K562 (cell line): ENCODE measurements at regions not wholly inside any gene's neighbourhood (a gene's known extent, or its start where the extent isn't known, plus 50 kb on each side); places are given as distances from the start of the nearest gene placed in this dataset.

Experiments used
- BHLHE40 ChIP-seq: IDR thresholded peaks from 2 replicates; pipeline ENCODE4 v1.6.1; 2011; ENCODE audit warnings: low read length, improper control_type of control experiment
- CTCF ChIP-seq, 3 experiments: IDR thresholded peaks in 2 of 3; conservative IDR thresholded peaks in 1 of 3; 2 replicates each; pipeline ENCODE4 v1.5.1; 2011 to 2012; ENCODE audit warnings: low read length in 3 of 3, mild to moderate bottlenecking in 3 of 3, control low read depth in 2 of 3, improper control_type of control experiment in 1 of 3, inconsistent platforms in 1 of 3, low read depth in 1 of 3, mixed read lengths in 1 of 3, moderate library complexity in 1 of 3; ENCODE audit not compliant: insufficient read depth in 2 of 3
- HDAC2 ChIP-seq: fragments of 450-650 bp; IDR thresholded peaks from 2 replicates; pipeline ENCODE4 v1.6.1; 2016; ENCODE audit warnings: mild to moderate bottlenecking
- HEY1 ChIP-seq: fragments of 250-450 bp; sonication (Bioruptor Pico); IDR thresholded peaks from 2 replicates; pipeline ENCODE4 v1.5.0; 2020; ENCODE audit warnings: mild to moderate bottlenecking, moderate library complexity, borderline replicate concordance
- L3MBTL2 ChIP-seq: fragments of 450-650 bp; IDR thresholded peaks from 2 replicates; pipeline ENCODE4 v1.6.1; 2016; ENCODE audit warnings: mild to moderate bottlenecking, moderate library complexity
- LEF1 ChIP-seq: fragments of 450-650 bp; IDR thresholded peaks from 2 replicates; pipeline ENCODE4 v1.6.1; 2016; ENCODE audit warnings: mild to moderate bottlenecking
- POLR2AphosphoS5 ChIP-seq: IDR thresholded peaks from 2 replicates; pipeline ENCODE4 v1.6.1; 2011; ENCODE audit warnings: mild to moderate bottlenecking, low read depth, low read length, moderate library complexity; ENCODE audit not compliant: control insufficient read depth, insufficient read depth
- RBM14 ChIP-seq: fragments of 200-400 bp; formaldehyde crosslinking; IDR thresholded peaks from 2 replicates; pipeline ENCODE4 v1.6.1; 2018; ENCODE audit warnings: low read depth, mild to moderate bottlenecking, low read length, moderate library complexity, borderline replicate concordance; ENCODE audit not compliant: insufficient read depth
- SMC3 ChIP-seq: conservative IDR thresholded peaks from 2 replicates; pipeline ENCODE4 v1.6.1; 2011; ENCODE audit warnings: low read depth, low read length, improper control_type of control experiment; ENCODE audit not compliant: insufficient read depth
- SNIP1 ChIP-seq: fragments of 450-650 bp; IDR thresholded peaks from 2 replicates; pipeline ENCODE4 v1.7.1; 2017; ENCODE audit warnings: low read depth, mild to moderate bottlenecking
- TARDBP ChIP-seq: fragments of 450-650 bp; IDR thresholded peaks from 2 replicates; pipeline ENCODE4 v1.6.1; 2016
- ZNF384 ChIP-seq: IDR thresholded peaks from 2 replicates; pipeline ENCODE4 v1.6.1; 2012; ENCODE audit warnings: low read depth, low read length, improper control_type of control experiment
- ZNF507 ChIP-seq: conservative IDR thresholded peaks from 2 replicates; pipeline ENCODE4 v1.6.1; 2017; ENCODE audit warnings: missing genetic modification characterization, missing compliant biosample characterization

GRCh38 chr13:55893540-55893939 lies 1247.2 kb upstream of the PRR20A start:
- TF ChIP-seq L3MBTL2 (no peak), POLR2AphosphoS5 (no peak), ZNF384 (no peak), HDAC2 (no peak), LEF1 (no peak), RBM14 (no peak), CTCF (IDR thresholded peaks at IDR 0.05 in 2 of 3, conservative IDR thresholded peaks at IDR 0.05 in 1 of 3; ENCODE audit: insufficient read depth in 2 of 3, low read depth in 1 of 3, low read length in 3 of 3) (no peak), TARDBP (no peak), ZNF507 (tag) (no peak), SMC3 (no peak), HEY1 (CRISPR knock-in tag) (no peak), BHLHE40 (no peak), SNIP1 (no peak)
